CD4-positive, alpha-beta T cell (primary cell): ENCODE measurements at regions not wholly inside any gene's neighbourhood (a gene's known extent, or its start where the extent isn't known, plus 50 kb on each side); places are given as distances from the start of the nearest gene placed in this dataset.

Source experiments
- ATAC-seq: fragments of 200-7000 bp; cut with Tn5 transposase; one replicate; pipeline ENCODE4 v1.10.0; 2022; ENCODE audit warnings: mild to moderate bottlenecking; ENCODE audit not compliant: poor library complexity
- CTCF ChIA-PET: fragments of 350-600 bp; sonication (Branson Sonifier 250); formaldehyde crosslinking; loops from one replicate; lab custom pipeline; 2021; ENCODE audit warnings: antibody characterized with exemption, inconsistent platforms; lab: Charles Lee
- POLR2A ChIA-PET: fragments of 350-600 bp; sonication (Branson Sonifier 250); formaldehyde crosslinking; loops from one replicate; lab custom pipeline; 2021; ENCODE audit warnings: antibody characterized with exemption, inconsistent platforms; lab: Charles Lee
- DNase-seq, 14 experiments: peaks; one replicate each; pipeline ENCODE4 v3.0.0-alpha.2; 2013 to 2020; ENCODE audit warnings: mixed read lengths in 2 of 14
- H3K27ac ChIP-seq, 2 donors: one replicate each; pipeline versions ENCODE4 v1.5.1 to v1.7.0; 2013; ENCODE audit warnings: low read length in 2 of 2, low read depth in 1 of 2, mild to moderate bottlenecking in 1 of 2
- H3K27me3 ChIP-seq, 2 experiments: 1 replicate in 1 of 2; 2 replicates in 1 of 2; pipeline versions ENCODE4 v1.6.1 to v1.7.0; 2013; ENCODE audit warnings: low read length in 2 of 2, control low read depth in 1 of 2, mild to moderate bottlenecking in 1 of 2, moderate library complexity in 1 of 2; ENCODE audit not compliant: insufficient read depth in 2 of 2, control insufficient read depth in 1 of 2
- H3K36me3 ChIP-seq: one replicate; pipeline ENCODE4 v1.6.1; 2013; ENCODE audit warnings: low read length, control low read depth; ENCODE audit not compliant: insufficient read depth
- H3K4me1 ChIP-seq: one replicate; pipeline ENCODE4 v1.6.1; 2013; ENCODE audit warnings: low read length, control low read depth; ENCODE audit not compliant: insufficient read depth
- H3K4me3 ChIP-seq: one replicate; pipeline ENCODE4 v1.5.1; 2013; ENCODE audit warnings: mild to moderate bottlenecking, low read length, moderate library complexity
- H3K9me3 ChIP-seq, 2 experiments: 1 replicate in 1 of 2; 2 replicates in 1 of 2; pipeline versions ENCODE4 v1.6.1 to v1.7.0; 2013; ENCODE audit warnings: low read length in 2 of 2, mild to moderate bottlenecking in 2 of 2, control low read depth in 1 of 2, moderate library complexity in 1 of 2; ENCODE audit not compliant: control insufficient read depth in 1 of 2, insufficient read depth in 1 of 2
- H3K27ac Mint-ChIP-seq: one replicate; pipeline ENCODE4 v1.8.0; 2020; ENCODE audit warnings: mixed read lengths
- H3K27me3 Mint-ChIP-seq: one replicate; pipeline ENCODE4 v1.8.0; 2021; ENCODE audit warnings: mixed read lengths
- H3K36me3 Mint-ChIP-seq: one replicate; pipeline ENCODE4 v1.8.0; 2021; ENCODE audit warnings: low read depth, mixed read lengths
- H3K4me1 Mint-ChIP-seq: one replicate; pipeline ENCODE4 v1.8.0; 2021; ENCODE audit warnings: low read depth, mixed read lengths
- H3K4me3 Mint-ChIP-seq: one replicate; pipeline ENCODE4 v1.8.0; 2020; ENCODE audit warnings: mild to moderate bottlenecking, mixed read lengths
- H3K9me3 Mint-ChIP-seq: one replicate; pipeline ENCODE4 v1.8.0; 2020; ENCODE audit warnings: mixed read lengths
- CTCF ChIP-seq: fragments of 200-600 bp; IDR thresholded peaks from one replicate; pipeline ENCODE4 v1.8.0; 2022; ENCODE audit warnings: antibody characterized with exemption, mild to moderate bottlenecking
- intact Hi-C, 2 experiments: fragments of 100-400 bp; cut with DNase I in 1 of 2; cut with micrococcal nuclease in 1 of 2; formaldehyde crosslinking; loops; one replicate each; pipeline versions ENCODE4 v1.15.1 to v1.9.0; 2023 to 2025; cut with DNase I, micrococcal nuclease

- H3K9me3 ChIP-seq: peaks cover 36 to 50% of the 10 kb centered on the region in 2 experiments
- Mint-ChIP-seq H3K9me3 (no peaks in the 10 kb centered on the region), H3K36me3 (no peaks in the 10 kb centered on the region), H3K27me3 (peaks cover 17% of the 10 kb centered on the region), H3K4me1 (no peaks in the 10 kb centered on the region), H3K4me3 (no peak overlapping the region), H3K27ac (no peak overlapping the region)
- no peaks in the 10 kb centered on the region for H3K36me3 ChIP-seq
- ATAC-seq: no peak
- intact Hi-C loops: no loop called here
- peaks cover 3 to 9% of the 10 kb centered on the region in 2 experiments for H3K27me3 ChIP-seq
- POLR2A ChIA-PET: no interaction called here
- TF ChIP-seq CTCF: no peak
- DNase-seq: no peak
- H3K4me3 ChIP-seq: no peak overlapping the region
- CTCF ChIA-PET: no interaction called here
- no peak overlapping the region for H3K27ac ChIP-seq
- H3K4me1 ChIP-seq: no peaks in the 10 kb centered on the region
These were observed 92.5 kb upstream of the PRR5 start for GRCh38 chr22:44609400-44609988.

GRCh38 chr22:44608597-44609399, 93.2 kb upstream of the PRR5 start:
- Histone ChIP-seq H3K9me3 (peaks cover 30 to 44% of the 10 kb centered on the region in 2 experiments), H3K4me1 (no peaks in the 10 kb centered on the region), H3K27ac (no peak overlapping the region), H3K4me3 (no peak overlapping the region), H3K36me3 (no peaks in the 10 kb centered on the region), H3K27me3 (peaks cover 6 to 13% of the 10 kb centered on the region in 2 experiments)
- no peaks in the 10 kb centered on the region for H3K36me3 Mint-ChIP-seq
- CTCF ChIA-PET: no interaction called here
- TF ChIP-seq CTCF: no peak
- DNase-seq: no peak
- H3K27ac Mint-ChIP-seq: no peak overlapping the region
- intact Hi-C loops: no loop called here
- no peak overlapping the region for H3K4me3 Mint-ChIP-seq
- H3K4me1 Mint-ChIP-seq: no peaks in the 10 kb centered on the region
- POLR2A ChIA-PET: no interaction called here
- no peaks in the 10 kb centered on the region for H3K9me3 Mint-ChIP-seq
- no peak for ATAC-seq
- peaks cover 19% of the 10 kb centered on the region for H3K27me3 Mint-ChIP-seq

- H3K9me3 Mint-ChIP-seq: no peaks in the 10 kb centered on the region
- Histone ChIP-seq H3K27ac (no peak overlapping the region), H3K4me1 (no peaks in the 10 kb centered on the region), H3K4me3 (no peak overlapping the region), H3K36me3 (no peaks in the 10 kb centered on the region), H3K27me3 (peaks cover 6 to 13% of the 10 kb centered on the region in 2 experiments), H3K9me3 (peaks cover 3 to 26% of the 10 kb centered on the region in 2 experiments)
- no peak overlapping the region for H3K27ac Mint-ChIP-seq
- CTCF ChIA-PET: no interaction called here
- H3K36me3 Mint-ChIP-seq: no peaks in the 10 kb centered on the region
- H3K4me3 Mint-ChIP-seq: no peak overlapping the region
- intact Hi-C loops: no loop called here
- no peak for ATAC-seq
- POLR2A ChIA-PET: no interaction called here
- peaks cover 19% of the 10 kb centered on the region for H3K27me3 Mint-ChIP-seq
- TF ChIP-seq CTCF: no peak
- H3K4me1 Mint-ChIP-seq: no peaks in the 10 kb centered on the region
- DNase-seq: no peak
These were observed 95.9 kb upstream of the PRR5 start for GRCh38 chr22:44606126-44606525.
